ENCODE measurements at regions not wholly inside any gene's neighbourhood (a gene's known extent, or its start where the extent isn't known, plus 50 kb on each side); places are given as distances from the start of the nearest gene placed in this dataset.

DNA sequence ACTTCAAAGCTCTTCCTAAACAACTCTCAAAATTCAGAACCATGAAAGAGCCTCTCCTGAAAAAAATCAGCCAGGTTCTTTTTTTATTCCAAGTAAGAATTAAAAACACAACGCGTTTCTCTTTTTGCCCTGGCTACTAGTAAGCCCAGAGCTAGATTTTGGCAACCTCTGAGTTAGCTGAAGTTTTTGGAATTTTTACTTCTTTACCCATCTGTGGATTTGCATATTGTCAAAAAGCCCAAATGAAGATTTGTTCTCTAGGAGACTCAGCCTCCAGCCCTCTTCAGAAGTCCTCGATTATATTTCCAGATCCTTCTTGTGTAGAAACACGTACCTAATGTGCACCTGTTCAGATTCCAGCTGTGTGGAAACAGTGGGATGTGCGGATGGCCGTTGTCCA lies 517.9 kb downstream of the TBC1D22A start:
- H3K27me3 Mint-ChIP-seq (ENCODE audit: insufficient read depth, low read depth, poor library complexity), result peaks cover 10% of the 10 kb centered on the region
- Histone ChIP-seq H3K4me2 (no peak overlapping the region), H3K36me3 (ENCODE audit: insufficient read depth) (0 out of 2 replicates have a peak, but pooled peaks cover 4% of the 10 kb centered on the region), H3K9me2 (ENCODE audit: insufficient read depth) (no peaks in the 10 kb centered on the region), H3K79me2 (replicated peaks; ENCODE audit: insufficient read depth) (no peaks in the 10 kb centered on the region), H3K4me3 (no peak overlapping the region), H4K20me1 (replicated peaks; ENCODE audit: insufficient read depth) (no peaks in the 10 kb centered on the region), H3K27ac (ENCODE audit: low read depth) (no peak overlapping the region), H2AFZ (no peak overlapping the region), H3F3A (replicated peaks; ENCODE audit: low read depth) (no peaks in the 10 kb centered on the region), H3K27me3 (ENCODE audit: insufficient read depth) (no peaks in the 10 kb centered on the region), H3K4me1 (ENCODE audit: insufficient read depth) (no peaks in the 10 kb centered on the region)
- H3K36me3 Mint-ChIP-seq (ENCODE audit: low read depth), result peaks cover 54% of the 10 kb centered on the region
- no peak overlapping the region for H3K27ac Mint-ChIP-seq
- peaks cover 98% of the 10 kb centered on the region for H3K9me3 Mint-ChIP-seq
- no peaks in the 10 kb centered on the region for H3K4me1 Mint-ChIP-seq
- ATAC-seq, result no peak
- no peak for TF ChIP-seq POLR2AphosphoS5 (IDR thresholded peaks at IDR 0.05; ENCODE audit: low read depth)
- TF ChIP-seq ETS1 (IDR thresholded peaks at IDR 0.05), result no peak
- TF ChIP-seq NANOG (IDR thresholded peaks at IDR 0.05; ENCODE audit: borderline replicate concordance), result no peak
- no peak for TF ChIP-seq JUNB (IDR thresholded peaks at IDR 0.05; ENCODE audit: unreplicated experiment)
- TF ChIP-seq EZH2 (IDR thresholded peaks at IDR 0.05; ENCODE audit: low read depth, unreplicated experiment), result no peak
- TF ChIP-seq CREB1 (CRISPR knock-in tag; IDR thresholded peaks at IDR 0.05; ENCODE audit: low read depth), result no peak
- TF ChIP-seq ZNF114 (CRISPR knock-in tag; IDR thresholded peaks at IDR 0.05), result no peak
- TF ChIP-seq, protein P1, sequence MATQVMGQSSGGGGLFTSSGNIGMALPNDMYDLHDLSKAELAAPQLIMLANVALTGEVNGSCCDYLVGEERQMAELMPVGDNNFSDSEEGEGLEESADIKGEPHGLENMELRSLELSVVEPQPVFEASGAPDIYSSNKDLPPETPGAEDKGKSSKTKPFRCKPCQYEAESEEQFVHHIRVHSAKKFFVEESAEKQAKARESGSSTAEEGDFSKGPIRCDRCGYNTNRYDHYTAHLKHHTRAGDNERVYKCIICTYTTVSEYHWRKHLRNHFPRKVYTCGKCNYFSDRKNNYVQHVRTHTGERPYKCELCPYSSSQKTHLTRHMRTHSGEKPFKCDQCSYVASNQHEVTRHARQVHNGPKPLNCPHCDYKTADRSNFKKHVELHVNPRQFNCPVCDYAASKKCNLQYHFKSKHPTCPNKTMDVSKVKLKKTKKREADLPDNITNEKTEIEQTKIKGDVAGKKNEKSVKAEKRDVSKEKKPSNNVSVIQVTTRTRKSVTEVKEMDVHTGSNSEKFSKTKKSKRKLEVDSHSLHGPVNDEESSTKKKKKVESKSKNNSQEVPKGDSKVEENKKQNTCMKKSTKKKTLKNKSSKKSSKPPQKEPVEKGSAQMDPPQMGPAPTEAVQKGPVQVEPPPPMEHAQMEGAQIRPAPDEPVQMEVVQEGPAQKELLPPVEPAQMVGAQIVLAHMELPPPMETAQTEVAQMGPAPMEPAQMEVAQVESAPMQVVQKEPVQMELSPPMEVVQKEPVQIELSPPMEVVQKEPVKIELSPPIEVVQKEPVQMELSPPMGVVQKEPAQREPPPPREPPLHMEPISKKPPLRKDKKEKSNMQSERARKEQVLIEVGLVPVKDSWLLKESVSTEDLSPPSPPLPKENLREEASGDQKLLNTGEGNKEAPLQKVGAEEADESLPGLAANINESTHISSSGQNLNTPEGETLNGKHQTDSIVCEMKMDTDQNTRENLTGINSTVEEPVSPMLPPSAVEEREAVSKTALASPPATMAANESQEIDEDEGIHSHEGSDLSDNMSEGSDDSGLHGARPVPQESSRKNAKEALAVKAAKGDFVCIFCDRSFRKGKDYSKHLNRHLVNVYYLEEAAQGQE (IDR thresholded peaks at IDR 0.05; ENCODE audit: unreplicated experiment), result no peak
- TF ChIP-seq EZH2phosphoT487 (IDR thresholded peaks at IDR 0.05; ENCODE audit: unreplicated experiment), result no peak
- TF ChIP-seq STAT1 (IDR thresholded peaks at IDR 0.05; ENCODE audit: unreplicated experiment), result no peak
- TF ChIP-seq ZNF331 (CRISPR knock-in tag; IDR thresholded peaks at IDR 0.05; ENCODE audit: low read depth), result no peak
- TF ChIP-seq, protein P2, sequence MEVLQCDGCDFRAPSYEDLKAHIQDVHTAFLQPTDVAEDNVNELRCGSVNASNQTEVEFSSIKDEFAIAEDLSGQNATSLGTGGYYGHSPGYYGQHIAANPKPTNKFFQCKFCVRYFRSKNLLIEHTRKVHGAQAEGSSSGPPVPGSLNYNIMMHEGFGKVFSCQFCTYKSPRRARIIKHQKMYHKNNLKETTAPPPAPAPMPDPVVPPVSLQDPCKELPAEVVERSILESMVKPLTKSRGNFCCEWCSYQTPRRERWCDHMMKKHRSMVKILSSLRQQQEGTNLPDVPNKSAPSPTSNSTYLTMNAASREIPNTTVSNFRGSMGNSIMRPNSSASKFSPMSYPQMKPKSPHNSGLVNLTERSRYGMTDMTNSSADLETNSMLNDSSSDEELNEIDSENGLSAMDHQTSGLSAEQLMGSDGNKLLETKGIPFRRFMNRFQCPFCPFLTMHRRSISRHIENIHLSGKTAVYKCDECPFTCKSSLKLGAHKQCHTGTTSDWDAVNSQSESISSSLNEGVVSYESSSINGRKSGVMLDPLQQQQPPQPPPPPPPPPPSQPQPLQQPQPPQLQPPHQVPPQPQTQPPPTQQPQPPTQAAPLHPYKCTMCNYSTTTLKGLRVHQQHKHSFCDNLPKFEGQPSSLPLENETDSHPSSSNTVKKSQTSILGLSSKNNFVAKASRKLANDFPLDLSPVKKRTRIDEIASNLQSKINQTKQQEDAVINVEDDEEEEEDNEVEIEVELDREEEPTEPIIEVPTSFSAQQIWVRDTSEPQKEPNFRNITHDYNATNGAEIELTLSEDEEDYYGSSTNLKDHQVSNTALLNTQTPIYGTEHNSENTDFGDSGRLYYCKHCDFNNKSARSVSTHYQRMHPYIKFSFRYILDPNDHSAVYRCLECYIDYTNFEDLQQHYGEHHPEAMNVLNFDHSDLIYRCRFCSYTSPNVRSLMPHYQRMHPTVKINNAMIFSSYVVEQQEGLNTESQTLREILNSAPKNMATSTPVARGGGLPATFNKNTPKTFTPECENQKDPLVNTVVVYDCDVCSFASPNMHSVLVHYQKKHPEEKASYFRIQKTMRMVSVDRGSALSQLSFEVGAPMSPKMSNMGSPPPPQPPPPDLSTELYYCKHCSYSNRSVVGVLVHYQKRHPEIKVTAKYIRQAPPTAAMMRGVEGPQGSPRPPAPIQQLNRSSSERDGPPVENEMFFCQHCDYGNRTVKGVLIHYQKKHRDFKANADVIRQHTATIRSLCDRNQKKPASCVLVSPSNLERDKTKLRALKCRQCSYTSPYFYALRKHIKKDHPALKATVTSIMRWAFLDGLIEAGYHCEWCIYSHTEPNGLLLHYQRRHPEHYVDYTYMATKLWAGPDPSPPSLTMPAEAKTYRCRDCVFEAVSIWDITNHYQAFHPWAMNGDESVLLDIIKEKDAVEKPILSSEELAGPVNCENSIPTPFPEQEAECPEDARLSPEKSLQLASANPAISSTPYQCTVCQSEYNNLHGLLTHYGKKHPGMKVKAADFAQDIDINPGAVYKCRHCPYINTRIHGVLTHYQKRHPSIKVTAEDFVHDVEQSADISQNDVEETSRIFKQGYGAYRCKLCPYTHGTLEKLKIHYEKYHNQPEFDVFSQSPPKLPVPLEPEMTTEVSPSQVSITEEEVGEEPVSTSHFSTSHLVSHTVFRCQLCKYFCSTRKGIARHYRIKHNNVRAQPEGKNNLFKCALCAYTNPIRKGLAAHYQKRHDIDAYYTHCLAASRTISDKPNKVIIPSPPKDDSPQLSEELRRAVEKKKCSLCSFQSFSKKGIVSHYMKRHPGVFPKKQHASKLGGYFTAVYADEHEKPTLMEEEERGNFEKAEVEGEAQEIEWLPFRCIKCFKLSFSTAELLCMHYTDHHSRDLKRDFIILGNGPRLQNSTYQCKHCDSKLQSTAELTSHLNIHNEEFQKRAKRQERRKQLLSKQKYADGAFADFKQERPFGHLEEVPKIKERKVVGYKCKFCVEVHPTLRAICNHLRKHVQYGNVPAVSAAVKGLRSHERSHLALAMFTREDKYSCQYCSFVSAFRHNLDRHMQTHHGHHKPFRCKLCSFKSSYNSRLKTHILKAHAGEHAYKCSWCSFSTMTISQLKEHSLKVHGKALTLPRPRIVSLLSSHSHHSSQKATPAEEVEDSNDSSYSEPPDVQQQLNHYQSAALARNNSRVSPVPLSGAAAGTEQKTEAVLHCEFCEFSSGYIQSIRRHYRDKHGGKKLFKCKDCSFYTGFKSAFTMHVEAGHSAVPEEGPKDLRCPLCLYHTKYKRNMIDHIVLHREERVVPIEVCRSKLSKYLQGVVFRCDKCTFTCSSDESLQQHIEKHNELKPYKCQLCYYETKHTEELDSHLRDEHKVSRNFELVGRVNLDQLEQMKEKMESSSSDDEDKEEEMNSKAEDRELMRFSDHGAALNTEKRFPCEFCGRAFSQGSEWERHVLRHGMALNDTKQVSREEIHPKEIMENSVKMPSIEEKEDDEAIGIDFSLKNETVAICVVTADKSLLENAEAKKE (CRISPR knock-in tag; IDR thresholded peaks at IDR 0.05), result no peak
- H3K4me3 Mint-ChIP-seq, result no peak overlapping the region
- no peak for DNase-seq (ENCODE audit: low spot score)

All from GM23338 (cell line).